Activated CD4-positive, alpha-beta T cell treated with anti-CD3 and anti-CD28 coated beads for 1 hour (primary cell): ENCODE measurements at regions not wholly inside any gene's neighbourhood (a gene's known extent, or its start where the extent isn't known, plus 50 kb on each side); places are given as distances from the start of the nearest gene placed in this dataset.

Experiments
- DNase-seq: peaks from one replicate; pipeline ENCODE4 v3.0.0-alpha.2; 2020

DNA sequence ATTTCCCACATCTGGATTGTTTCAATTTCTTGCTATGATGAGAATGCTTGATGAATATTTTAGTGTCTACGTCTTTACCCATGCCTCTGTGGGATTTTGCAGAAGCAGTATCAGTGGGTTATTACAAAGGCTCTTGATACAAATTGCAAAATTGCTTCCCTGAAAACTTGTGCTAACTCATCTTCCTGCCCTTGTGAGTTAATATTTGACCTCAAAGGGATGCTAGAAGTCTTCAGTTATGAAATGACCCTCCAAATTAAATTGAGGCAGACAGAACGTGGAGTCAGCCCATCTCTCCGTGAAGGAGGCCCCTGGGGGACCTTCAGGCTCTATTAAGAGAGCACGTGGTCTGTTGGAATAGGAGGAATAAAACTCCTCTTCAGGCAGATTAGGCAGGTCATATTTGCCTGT lies 239.2 kb upstream of the HS6ST1 start:
- no peak for DNase-seq

DNA sequence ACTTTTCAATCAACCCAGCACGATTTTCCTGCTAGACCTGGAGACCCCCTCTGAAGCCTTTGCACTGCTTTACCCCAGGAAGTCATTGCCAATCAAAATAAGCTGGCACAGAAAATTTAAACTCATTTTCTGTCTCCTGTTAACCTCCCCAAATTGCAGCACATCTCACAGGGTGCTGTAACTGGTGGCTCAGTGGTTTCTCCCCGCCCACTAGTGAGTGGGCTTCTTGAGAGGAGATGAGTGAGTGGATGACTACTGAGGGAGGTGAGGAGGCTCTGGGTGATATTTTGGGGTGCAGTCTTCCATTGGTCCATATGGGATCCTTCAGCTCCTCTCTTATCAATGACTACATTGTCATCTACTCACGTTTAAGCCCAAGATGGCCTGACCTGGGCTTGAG lies 239.8 kb upstream of the HS6ST1 start:
- DNase-seq = no peak

DNA sequence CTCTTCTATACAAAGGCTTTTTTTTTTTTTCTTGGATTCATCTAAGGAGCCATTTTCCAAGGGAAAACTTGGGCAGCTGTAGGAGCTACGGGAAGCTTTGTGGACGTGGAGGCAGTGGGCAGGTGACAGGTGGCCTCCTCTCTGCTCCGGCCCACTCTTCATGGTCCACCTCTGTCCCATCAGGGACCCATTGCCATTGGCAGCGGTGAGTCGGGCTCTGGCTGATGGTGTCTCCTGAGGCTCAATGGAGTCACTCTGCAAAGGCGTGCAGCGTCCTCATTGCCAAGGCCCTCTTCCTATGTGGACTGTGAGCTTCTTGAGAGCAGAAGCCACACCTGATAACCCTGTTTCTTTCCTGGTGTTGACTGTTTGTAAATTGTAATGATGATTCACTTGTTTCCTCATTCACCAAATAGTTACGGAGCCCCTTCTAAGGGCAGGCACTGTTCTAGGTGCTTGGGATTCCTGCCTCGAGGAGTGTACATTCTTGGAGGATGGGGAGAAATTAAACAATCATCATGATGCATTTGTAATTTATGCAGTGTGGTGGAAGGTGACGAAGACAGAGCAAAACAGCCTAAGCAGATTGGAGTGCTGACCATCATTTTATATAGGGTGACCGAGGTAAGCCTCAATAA lies 240.3 kb upstream of the HS6ST1 start:
- no peak for DNase-seq

DNA sequence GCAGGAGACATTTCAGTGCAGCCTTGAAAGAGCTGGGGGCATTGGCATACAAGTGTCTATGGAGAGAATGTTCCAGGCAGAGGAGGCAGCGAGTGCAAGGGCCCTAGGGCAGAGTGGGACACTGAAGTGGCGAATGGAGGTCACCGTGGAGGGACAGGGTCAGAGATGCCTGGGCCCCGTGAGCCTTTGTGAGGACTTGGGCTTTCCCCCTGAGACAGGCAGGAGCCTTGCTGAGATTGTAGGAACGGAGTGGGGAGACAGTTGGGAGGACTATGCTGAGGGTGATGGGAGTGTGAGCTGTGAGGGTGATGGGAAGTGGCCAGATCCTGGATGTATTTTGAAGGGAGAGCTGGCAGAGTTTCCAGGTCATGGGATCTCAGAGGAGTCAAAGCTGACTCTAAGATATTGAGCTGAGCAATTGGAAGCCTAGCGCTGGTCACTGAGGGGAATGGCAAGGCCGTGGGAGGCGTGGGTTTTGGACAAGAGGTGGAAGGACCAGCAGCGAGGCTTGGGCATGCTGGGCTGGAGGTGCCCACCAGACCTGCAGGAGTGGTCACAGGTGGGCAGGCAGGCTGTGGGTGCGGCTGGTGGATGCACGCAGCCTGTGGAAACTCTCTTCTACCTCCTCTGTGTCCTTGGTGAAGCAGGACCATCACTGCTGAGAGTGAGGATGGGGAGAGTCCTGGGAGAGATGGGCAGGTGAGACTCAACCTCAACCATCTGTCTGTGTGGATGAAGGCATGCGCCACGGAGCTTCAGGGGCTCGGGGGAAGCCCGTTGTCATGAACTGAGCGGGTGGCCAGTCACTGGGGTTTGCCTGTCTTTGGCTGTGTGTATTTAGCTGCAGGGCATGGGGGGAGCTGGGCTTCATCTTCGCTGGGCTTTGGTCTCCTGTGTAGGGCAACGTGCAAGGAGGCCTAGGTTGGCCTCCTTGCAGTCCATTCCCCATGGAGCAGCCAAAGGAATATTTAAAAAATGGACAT lies 241.2 kb upstream of the HS6ST1 start:
- DNase-seq = no peak

GRCh38 chr2:128560718-128561117 lies 242.1 kb upstream of the HS6ST1 start:
- no peak for DNase-seq

DNA sequence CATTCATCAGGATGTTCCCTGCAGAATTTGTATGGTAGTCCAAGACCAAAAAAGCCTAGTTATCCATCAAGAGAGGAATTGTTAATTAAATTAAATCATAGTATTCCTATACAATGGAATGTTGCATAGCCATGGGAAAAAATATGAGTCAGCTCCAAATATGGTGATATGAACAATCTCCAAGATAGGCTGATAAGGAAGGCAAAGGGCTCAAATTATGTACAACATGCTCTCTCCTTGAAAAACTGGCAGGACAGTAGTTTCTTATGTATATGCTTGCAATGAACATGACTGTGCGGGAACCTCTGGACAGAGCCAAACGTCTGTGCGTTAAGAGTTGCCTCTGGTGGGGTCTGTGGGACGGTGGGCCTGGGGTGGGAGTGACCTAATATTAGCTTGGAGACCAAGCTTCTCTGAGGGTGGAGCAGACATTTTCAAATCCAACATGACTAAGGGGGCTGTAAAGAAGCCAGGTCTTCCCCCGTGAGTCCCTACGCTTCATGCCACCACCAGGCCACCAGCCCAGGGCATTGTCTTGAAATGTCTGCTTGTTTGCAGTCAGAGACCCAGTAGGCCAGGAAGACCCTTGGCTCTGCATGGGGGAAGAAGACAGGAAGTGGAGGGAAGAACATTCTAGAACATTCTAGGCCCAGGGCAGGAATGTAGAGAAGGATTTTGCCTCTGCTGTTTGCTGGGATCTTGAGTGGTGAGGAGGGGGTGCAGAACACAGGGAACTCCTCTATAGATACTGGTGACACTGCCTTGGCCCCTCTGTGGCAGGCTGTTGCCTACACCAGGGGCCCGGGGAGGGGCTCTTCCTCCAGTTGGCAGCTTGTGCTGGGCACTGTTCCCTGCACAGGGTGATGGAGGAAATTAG lies 244.0 kb upstream of the HS6ST1 start:
- no peak for DNase-seq

- no peak for DNase-seq
Observed at GRCh38 chr2:128563348-128563687, 244.7 kb upstream of the HS6ST1 start.

GRCh38 chr2:128564131-128564530 lies 245.5 kb upstream of the HS6ST1 start:
- DNase-seq = no peak

DNA sequence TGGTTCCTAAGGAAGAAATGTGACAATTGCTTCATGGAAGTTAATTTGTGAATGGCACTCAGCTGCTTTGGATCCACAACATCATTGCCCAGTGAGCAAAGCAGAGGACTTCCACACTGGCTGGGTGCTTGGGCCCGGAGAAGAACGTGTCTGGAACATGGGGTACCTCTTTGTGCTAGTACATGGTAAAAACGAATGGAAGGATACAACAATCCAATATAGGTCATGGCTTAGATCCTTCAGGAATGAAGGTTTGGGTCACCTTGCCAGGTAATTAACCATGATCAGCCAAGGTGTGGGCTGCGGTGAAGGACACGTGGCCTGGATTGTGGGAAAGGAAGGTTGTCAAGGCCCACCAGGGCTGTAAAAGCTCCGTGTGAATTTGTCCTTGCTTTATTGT lies 245.9 kb upstream of the HS6ST1 start:
- DNase-seq = no peak

- no peak for DNase-seq
Observed at GRCh38 chr2:128565441-128565840, 246.8 kb upstream of the HS6ST1 start.

- no peak for DNase-seq
Observed at GRCh38 chr2:128566671-128567070, 248.0 kb upstream of the HS6ST1 start.

- no peak for DNase-seq
Observed at GRCh38 chr2:128568106-128568505, 249.4 kb upstream of the HS6ST1 start.

DNA sequence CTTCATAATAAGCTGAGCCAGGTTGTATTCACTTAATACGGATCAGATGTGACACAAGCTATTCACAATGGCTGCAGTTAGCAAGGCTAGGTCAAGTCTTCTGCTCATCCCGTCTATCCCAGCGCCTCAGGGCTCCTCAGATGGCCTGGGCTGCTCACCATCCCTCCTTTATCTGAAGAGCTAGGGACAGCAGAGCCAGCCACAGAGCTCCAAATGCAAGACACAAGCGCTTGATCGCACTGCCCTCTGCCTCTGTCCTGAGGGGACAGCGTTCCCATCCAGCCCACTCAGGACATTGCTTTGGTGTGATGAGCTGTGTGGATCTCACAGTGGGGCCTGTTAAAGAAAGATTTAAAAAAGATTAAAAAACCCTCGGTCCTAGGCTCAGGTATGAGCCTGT lies 254.4 kb upstream of the HS6ST1 start:
- no peak for DNase-seq

DNA sequence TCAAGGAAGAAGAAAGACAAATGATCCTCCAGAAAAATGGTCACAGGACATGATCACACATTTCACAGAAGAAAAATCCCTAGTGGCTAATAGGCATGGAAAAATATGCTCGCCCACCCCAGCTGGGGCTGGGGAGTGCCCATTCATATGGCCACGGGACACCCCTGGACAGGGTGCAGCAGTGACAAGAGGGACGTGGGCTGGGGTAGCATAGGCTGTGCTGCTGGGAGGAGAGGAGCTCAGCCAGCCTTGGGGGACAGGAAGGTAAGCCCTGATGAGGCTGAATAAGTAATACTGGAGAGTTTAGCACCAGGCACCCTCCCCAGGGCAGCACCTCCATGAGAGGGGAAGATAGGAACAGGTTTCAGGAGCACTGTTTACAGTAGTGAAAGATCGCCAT lies 254.9 kb upstream of the HS6ST1 start:
- DNase-seq = no peak

GRCh38 chr2:128577141-128577930 lies 258.7 kb upstream of the HS6ST1 start:
- DNase-seq = no peak

GRCh38 chr2:128578406-128579390 lies 260.0 kb upstream of the HS6ST1 start:
- no peak for DNase-seq

- DNase-seq = no peak
Observed at GRCh38 chr2:128579825-128580224, 261.2 kb upstream of the HS6ST1 start.

GRCh38 chr2:128580988-128581848 lies 262.6 kb upstream of the HS6ST1 start:
- DNase-seq = no peak

DNA sequence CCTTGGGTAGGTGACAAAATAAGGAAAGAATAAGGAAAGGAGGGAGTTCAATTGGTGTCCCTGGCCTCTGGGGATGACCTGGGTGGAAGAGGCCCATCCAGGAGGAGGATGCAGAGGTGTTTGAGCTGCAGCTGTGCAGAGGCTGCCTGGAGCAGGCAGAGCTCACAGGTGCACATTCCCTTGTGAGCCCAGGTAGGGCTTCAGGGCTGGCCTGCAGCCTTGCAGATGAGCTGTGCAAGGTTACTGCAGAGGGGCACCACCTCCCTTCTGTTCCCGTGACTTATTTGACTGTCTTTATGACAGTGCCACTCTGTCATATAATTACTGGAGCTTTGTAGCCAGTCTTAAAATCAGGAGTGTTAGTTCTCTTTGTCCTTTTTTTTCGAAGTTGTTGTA lies 263.2 kb upstream of the HS6ST1 start:
- no peak for DNase-seq

GRCh38 chr2:128584296-128584890 lies 265.7 kb upstream of the HS6ST1 start:
- DNase-seq = no peak
